GM18499 (cell line): ENCODE measurements at regions not wholly inside any gene's neighbourhood (a gene's known extent, or its start where the extent isn't known, plus 50 kb on each side); places are given as distances from the start of the nearest gene placed in this dataset.
"Not testable (repeated sequence)": the region's sequence is repeated elsewhere in the genome, so short reads cannot be mapped to it uniquely, and the experiment has no call there.

Source experiments
- ATAC-seq: cut with Tn5 transposase; IDR thresholded peaks from one replicate; pipeline ENCODE4 v1.9.1; 2021; ENCODE audit warnings: moderate number of reproducible peaks; ENCODE audit not compliant: insufficient read depth, unreplicated experiment

DNA sequence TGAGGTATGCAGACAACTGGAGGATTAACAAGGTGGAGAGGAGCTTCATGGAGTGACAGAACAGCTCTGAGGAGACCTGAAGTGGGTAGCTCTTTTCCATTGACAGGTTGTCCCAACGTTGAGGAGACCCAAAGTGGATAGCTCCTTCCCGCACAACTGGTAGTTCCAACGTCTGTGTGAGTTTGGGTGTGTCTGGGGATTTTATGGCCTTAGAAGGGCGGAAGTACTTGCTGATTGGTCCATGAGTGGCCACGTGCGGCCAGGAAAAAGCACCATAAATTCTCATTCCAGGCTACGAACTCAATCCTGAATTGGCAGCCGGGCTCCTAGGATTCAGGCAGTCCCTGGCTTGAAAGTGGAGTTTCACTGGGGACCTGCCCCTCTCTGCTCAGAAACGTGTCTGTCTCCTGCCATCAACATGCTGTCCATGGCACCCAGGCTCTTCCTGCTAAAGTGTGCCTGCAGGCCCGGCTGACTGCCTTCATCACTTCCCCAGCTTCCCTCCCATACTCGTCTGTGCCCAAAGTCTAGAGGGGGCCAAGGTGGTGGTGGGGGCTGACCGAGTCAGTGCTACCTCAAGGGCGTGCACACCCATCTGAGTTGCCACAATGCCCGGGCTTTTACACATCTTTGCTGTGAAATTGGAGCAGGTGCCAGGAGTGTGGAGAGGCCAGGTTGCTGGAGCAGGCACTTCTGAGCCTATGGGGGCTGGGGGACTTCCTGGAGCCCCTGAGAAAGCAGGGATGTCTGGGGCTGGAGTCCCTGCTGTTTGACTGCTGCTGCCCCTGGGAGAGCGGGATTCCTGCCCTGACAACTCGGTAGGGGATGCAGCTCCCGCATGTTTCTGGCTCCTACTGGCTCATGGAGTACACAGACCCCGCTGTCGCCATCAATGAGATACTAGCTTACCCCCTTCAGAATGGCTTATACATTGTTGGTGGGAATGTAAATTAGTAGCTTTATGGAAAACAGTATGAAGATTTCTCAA, 2034.6 kb upstream of the ACO1 start:
- no peak for ATAC-seq

DNA sequence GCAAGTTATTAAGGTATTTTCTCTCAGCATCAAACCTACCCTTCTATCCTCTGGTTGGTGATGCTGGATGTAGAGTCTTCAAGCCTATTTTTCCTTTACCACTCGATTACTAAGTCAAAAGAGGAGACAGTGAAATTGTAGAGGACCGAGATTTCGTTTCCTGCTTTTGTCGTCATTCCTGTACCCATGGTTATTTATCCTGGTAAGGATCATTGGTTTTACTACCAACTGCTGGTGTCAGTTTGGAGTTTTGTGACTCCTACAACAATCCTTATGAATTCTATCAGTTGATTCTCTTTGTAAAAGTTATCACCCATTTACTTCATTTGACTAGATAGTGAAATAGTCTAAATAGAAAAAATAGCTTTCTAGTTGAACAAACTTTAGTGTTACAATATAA, 2028.2 kb upstream of the ACO1 start:
- no peak for ATAC-seq

DNA sequence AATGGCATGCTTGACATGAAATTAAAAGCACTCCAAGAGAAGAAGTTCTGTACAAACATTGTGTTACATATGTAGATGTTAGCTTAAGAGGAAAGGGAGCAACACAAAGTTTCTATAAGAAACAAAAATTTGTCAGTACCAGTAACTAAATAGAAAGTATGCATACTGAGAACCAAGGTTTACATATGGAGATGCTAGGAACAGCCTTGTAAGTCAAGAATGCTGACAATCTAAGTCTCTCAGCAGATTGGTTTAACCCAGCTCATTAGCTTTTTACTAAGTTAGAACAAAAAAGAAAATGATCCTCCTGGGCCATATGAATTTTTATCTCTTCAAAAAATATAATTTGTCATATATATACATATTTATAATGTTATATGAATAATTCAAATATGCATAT, 2022.1 kb upstream of the ACO1 start:
- no peak for ATAC-seq

DNA sequence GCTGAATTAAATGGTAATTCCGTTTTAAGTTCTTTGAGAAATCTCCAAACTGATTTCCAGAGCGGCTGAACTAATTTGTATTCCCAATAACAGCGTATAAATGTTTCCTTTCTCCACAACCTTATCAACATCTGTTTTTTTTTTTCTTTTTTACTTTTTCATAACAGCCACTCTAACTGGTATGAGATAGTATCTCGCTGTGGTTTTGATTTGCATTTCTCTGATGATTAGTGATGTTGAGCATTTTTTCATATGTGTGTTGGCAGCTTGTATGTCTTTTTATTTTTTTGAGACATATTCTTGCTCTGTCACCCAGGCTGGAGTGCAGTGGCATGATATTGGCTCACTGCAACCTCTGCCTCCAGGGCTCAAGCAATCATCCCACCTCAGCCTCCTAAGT, 2018.3 kb upstream of the ACO1 start:
- ATAC-seq: not testable (repeated sequence)

DNA sequence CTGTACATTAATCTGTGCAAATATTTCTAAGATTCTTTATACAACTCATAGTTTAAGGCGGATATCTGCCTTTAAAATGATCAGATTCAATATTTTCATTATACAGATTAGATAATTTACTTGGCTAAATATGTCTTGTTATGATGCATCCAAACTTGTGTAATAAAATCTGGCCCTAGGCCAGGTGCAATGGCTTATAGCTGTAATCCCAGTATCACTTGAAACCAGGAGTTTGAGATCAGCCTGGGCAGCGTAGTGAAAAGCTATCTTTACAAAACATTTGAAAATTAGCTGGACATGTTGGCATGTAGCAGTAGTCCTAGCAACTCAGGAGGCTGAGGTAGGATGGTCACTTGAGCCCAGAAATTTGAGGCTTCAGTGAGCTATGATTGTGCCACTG, 2002.2 kb upstream of the ACO1 start:
- no peak for ATAC-seq

DNA sequence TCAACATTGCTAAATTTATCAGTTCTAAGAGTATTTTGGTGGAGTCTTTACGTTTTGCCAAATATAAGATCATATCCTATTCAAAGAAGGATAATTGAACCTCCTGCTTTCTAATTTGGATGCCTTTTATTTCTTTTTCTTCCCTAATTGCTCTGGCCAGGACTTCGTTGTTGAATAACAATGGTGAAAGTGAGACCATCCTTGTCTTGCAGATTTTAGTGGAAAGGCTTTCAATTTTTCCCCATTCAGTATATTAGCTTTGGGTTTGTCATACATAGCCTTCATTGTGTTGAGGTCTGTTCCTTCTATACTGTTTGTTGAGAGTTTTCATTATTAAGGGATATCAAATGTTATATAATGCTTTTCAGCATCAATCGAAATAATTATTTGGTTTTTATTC, 1974.2 kb upstream of the ACO1 start:
- no peak for ATAC-seq

DNA sequence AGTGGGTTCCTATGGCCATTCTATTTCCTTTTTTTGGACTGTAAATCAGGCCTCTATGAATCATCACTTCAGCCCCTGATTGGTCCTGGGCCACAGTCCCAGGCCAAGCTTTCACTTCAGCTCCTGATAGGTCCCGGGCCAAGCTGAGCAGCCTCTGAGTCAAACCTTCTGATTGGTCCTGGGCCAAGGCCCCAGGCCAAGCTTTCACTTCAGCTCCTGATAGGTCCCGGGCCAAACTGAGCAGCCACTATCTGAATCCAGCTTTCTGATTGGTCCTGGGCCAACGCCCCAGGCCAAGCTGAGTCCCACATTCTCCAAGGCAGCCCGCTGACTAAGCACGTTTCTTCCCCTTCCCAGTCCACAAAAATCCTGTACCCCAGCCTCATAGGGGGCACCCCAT, 1972.9 kb upstream of the ACO1 start:
- no peak for ATAC-seq

DNA sequence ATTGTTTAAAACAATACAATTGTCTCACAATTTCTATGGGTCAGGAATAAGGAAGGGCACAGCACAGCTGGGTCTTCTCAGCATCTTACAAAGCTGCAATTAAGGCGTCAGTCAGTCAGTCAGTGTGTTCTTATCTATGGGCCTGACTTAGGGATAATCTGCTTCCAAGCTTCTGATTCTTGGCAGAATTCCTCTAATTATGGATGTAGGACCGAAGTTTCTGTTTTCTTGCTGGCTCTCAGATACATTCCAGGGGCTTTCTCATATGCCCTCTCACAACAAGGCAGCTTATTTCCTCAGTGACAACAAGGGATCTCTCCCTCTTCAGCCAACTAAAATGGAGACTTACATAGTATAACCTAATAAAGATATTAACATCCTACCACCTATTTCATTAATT, 1925.3 kb upstream of the ACO1 start:
- ATAC-seq: no peak

DNA sequence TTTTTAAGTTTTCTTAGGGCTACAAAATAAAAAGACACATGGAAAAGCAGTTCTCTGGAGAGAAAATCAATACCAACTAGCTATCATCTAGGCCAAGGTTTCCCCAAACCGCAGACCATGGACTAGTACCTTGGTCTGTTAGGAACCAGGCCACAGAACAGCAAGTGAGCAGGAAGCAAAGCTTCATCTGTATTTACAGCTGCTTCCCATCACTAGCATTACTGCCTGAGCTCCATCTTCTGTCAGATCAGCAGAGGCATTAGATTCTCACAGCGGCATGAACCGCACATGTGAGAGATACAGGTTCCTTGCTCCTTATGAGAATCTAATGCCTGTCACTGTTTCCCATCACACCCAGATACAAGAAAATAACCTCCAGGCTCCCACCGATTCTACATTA, 1907.6 kb upstream of the ACO1 start:
- no peak for ATAC-seq

DNA sequence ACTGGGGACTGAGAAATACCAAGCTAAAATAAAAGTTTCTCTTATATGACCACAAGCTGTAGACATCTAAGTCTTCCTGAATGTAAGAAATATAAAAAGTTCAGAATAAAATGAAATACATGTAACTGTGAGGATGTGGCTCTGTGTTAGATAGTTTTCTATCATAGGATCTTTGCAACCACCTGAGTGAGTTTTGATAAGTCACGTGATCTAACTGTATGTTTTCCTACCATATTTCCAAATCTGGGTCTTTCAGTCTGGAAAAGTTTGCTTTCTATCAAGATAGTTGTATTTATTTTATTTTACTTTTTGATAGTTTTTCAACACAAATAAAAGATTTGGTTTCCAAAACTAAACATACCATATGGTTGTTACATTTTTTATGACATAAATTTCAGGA, 1905.8 kb upstream of the ACO1 start:
- ATAC-seq: no peak

DNA sequence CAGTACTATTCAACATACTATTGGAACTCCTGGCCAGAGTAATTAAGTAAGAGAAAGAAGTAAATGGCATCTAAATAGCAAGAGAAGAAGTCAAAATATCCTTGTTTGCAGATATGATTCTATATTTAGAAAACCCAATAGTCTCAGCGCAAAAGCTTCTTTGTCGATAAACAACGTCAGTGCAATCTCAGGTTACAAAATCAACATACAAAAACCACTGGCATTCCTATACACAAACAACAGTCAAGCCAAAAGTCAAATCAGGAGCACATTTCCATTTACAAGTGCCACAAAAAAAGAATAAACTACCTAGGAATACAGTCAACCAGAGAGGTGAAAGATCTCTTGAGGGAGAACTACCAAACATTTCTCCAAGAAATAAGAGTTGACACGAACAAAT, 1901.9 kb upstream of the ACO1 start:
- no peak for ATAC-seq

DNA sequence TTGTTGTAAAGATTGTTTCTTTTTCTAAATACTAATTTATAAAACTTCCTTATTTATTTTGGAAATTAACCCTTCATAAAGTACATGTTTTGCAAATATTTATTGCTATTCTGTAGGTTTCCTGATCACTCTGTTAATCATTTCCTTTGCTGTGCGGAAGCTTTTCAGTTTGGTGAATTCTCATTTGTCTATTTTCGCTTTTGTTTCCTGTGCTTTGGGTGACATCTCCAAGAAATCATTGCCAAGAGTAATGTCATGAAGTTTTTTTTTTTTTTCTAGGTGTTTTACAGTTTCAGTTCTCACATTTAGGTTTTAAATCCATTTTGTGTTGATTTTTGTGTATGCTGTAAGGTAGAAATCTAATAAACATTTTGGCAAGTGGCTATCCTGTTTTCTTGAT, 1899.8 kb upstream of the ACO1 start:
- no peak for ATAC-seq

DNA sequence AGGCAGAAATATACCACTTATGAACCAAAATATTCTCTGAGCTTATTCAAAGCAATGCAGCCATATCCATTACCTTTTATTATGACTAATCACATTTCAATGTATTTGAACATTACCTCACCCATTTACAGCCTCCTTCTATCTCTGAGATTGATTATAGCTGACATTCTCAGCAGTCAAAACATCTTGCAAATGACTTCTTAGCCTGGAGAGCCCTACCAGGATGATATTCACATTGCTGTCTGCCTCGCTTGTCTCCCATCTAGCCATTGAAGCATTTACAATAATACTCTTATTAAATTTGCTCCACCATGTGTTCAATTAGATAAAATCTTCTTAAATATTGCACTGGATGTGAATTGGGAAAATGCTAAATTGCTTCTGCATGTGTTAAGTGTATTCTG, 1879.9 kb upstream of the ACO1 start:
- ATAC-seq: no peak

DNA sequence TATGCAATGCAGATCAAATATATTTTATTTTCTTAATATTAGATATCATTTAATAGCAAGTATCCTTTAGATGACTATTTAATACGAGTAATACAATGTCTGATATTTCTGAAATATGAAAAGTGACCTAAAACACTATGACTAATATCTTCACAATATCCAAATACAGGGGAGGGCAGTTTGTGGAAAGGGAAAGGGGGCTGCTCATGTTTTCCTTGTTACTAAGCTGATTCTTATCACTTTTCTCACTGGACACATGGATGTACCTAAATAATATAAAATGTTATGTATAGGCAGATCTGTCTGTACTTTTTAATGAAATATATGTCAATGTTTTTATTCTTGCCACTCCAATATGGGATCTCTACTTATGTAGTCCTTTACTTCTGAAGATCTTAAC, 1879.1 kb upstream of the ACO1 start:
- no peak for ATAC-seq

DNA sequence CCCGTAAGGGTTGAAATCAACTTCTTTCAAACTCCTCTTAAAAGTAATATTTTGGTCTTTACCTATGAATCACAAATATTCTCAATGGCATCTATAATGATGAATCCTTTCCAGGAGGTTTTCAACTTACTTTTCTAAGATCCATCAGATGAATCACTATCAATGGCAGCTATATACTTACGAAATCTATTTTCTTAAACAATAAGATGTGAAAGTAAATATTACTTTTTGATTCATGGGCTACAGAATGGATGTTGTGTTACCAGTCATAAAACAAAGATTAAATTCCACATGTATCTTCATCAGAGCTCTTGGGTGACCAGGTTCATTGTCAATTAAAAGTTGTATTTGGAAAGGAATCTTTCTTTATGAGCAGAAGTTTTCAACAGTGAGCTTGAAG, 1877.7 kb upstream of the ACO1 start:
- ATAC-seq: no peak

DNA sequence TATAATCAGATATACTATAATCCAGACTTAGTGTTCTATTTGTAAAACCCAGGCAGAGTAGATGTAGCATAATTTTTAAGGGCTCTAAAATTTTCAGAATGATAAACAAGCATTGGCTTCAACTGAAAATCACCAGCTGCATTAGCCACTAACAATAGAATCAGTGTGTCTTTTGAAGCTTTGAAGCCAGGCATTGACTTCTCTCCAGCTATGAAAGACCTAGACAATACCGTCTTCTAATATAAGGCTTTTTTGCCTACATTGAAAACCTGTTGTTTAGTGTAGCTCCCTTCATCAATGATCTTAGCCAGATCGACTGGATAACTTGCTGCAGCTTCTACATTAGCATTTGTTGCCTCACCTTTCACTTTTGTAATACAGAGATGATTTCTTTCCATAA, 1877.3 kb upstream of the ACO1 start:
- ATAC-seq: no peak

DNA sequence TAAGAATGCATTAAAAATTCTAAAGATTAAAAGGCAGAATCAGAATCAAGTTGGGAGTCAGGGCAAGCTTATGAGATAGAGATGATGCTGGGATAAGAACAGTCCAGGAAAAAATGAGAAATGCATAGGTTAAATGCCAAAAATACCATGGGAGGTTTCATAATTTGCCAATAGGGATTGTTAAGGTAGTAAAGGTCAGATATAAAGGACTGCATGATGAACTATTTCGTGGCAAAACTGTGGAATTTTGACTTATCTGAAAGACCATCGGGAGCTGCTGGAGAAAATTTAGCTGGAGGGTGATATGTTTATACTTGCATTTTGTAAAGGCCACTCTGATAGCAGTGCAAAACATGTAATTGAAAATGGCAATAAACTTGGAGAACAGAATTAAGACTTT, 1872.8 kb upstream of the ACO1 start:
- ATAC-seq: no peak

DNA sequence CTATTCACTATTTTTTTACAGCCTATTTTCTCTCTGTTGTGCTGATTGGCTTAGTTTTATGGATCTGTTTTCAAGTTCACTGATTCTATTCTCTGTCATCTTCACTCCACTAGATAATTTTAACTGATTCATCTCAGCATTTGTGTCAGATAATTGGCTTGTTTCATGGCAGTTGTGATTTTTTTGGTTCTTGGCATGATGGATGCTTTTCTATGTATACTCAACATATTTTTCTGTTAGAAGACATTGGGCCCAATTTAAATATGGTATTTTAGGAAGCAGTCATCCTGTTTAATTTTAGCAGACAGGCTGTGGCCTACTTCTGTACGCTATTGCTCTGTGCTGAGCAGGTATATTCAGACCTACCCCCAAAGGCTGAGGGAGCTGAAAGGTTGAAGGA, 1865.3 kb upstream of the ACO1 start:
- ATAC-seq: no peak

DNA sequence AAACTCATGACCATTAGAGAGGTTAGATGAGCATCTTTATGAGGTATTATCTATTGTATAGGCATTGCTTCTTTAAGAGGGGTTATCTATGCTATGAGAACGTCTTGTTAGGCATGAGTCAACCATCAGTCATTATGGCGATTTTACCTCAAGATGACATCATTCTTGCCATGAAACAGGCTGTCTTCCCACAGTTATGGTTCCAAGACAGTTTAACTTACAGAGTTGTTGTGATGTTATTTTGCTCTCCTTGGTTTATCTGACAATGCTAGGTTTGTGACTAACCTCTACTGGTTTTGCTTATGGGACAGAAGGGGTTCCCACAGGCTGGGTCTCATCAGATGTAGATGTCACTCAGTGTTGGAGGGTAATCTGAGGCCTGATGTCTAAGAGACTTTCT, 1864.7 kb upstream of the ACO1 start:
- no peak for ATAC-seq

DNA sequence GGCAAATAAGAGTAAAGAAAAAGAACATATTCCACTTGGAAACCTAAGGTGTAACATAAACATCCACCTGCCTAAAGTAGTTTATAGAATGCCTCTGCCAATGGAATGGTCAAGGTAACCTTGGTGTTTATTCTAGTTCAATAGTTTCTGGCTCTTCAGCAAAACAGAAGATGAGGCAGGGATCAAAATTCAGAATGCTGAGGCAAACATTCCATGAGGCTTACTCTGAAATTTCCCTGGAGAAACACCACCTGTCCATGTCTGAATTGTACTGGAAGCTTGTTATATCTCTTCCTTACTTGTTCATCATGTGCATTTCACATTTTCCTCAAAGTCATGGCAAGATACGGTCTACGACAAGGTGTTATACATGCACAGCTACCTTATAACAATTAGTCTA, 1862.4 kb upstream of the ACO1 start:
- ATAC-seq: no peak

DNA sequence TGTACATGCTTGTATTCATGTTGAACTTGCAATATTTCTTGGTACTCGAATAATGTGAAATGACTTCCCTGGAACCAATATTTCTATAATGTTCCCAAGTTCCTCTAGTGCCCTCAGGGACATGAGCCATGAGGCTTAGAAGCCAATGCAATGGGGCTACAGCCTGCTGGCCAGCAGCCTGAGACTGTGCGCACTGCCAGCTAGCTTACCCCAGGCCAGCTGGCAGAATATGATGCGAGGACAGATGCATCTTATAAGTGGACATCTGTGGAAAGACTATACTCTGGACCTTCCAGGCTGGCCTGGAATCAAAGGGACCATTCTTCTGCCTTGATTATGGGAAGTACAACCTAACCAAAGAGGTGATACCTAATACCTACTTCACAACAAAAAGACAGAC, 1862.0 kb upstream of the ACO1 start:
- no peak for ATAC-seq

DNA sequence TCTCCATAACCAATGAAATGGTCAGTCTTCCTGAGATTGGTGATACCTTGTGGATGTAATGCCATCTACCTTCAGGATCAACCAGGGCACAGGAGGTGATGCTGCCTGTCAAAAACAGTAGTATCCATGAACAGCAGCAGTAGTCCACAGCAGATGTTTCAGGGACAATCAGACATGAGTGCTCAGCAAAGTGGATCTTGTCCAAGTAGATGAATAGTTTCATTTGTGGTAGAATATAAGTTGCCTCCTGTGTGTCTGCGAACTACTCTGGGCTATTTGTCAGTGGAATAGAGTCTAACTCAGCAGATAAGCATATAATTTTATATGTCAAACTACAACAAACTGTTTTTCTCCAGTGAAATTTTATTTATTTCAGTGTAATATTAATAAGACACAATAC, 1860.1 kb upstream of the ACO1 start:
- ATAC-seq: no peak
